H9 (cell line): ENCODE measurements at regions not wholly inside any gene's neighbourhood (a gene's known extent, or its start where the extent isn't known, plus 50 kb on each side); places are given as distances from the start of the nearest gene placed in this dataset.

Source experiments
- DNase-seq: peaks from one replicate; pipeline ENCODE4 v3.0.0-alpha.2; 2017
- H2AFZ ChIP-seq: one replicate; pipeline ENCODE4 v1.6.1; 2013; ENCODE audit warnings: mild to moderate bottlenecking, low read length, control low read depth, moderate library complexity
- H2AK5ac ChIP-seq: 2 replicates; pipeline ENCODE4 v1.6.1; 2013; ENCODE audit warnings: low read length, control low read depth, mixed read lengths; ENCODE audit not compliant: insufficient read length
- H2BK120ac ChIP-seq: one replicate; pipeline ENCODE4 v1.6.1; 2013; ENCODE audit warnings: low read depth, mild to moderate bottlenecking, low read length, control low read depth, inconsistent platforms; ENCODE audit not compliant: poor library complexity, severe bottlenecking
- H2BK12ac ChIP-seq: 2 replicates; pipeline ENCODE4 v1.6.1; 2013; ENCODE audit warnings: low read length, control low read depth, mixed read lengths, low read depth; ENCODE audit not compliant: insufficient read length
- H2BK15ac ChIP-seq: 2 replicates; pipeline ENCODE4 v1.6.1; 2013; ENCODE audit warnings: low read depth, low read length, control low read depth
- H2BK20ac ChIP-seq: one replicate; pipeline ENCODE4 v1.6.1; 2013; ENCODE audit warnings: low read depth, mild to moderate bottlenecking, low read length, control low read depth, inconsistent platforms; ENCODE audit not compliant: poor library complexity, severe bottlenecking
- H2BK5ac ChIP-seq: 2 replicates; pipeline ENCODE4 v1.6.1; 2013; ENCODE audit warnings: low read length, control low read depth, mixed read lengths; ENCODE audit not compliant: insufficient read length
- H3K14ac ChIP-seq: 2 replicates; pipeline ENCODE4 v1.6.1; 2013; ENCODE audit warnings: low read length, control low read depth; ENCODE audit not compliant: insufficient read depth
- H3K18ac ChIP-seq: 2 replicates; pipeline ENCODE4 v1.6.1; 2013; ENCODE audit warnings: low read depth, mild to moderate bottlenecking, mixed read lengths, low read length, control low read depth; ENCODE audit not compliant: insufficient read length
- H3K23ac ChIP-seq: 2 replicates; pipeline ENCODE4 v1.6.1; 2013; ENCODE audit warnings: low read length, control low read depth, mixed read lengths, low read depth; ENCODE audit not compliant: insufficient read length
- H3K23me2 ChIP-seq: 2 replicates; pipeline ENCODE4 v1.6.1; 2013; ENCODE audit warnings: low read depth, mild to moderate bottlenecking, mixed read lengths, low read length, control low read depth; ENCODE audit not compliant: insufficient read length, poor library complexity, severe bottlenecking
- H3K27ac ChIP-seq: 2 replicates; pipeline ENCODE4 v1.5.1; 2013; ENCODE audit warnings: low read length, control low read depth, mixed read lengths, low read depth; ENCODE audit not compliant: insufficient read length
- H3K27me3 ChIP-seq: 2 replicates; pipeline ENCODE4 v1.6.1; 2013; ENCODE audit warnings: low read length, control low read depth, inconsistent platforms; ENCODE audit not compliant: insufficient read depth
- H3K4ac ChIP-seq: 2 replicates; pipeline ENCODE4 v1.6.1; 2013; ENCODE audit warnings: low read depth, mild to moderate bottlenecking, control low read depth, inconsistent platforms, low read length, moderate library complexity
- H3K4me1 ChIP-seq: 2 replicates; pipeline ENCODE4 v1.6.1; 2013; ENCODE audit warnings: low read length, control low read depth, inconsistent platforms; ENCODE audit not compliant: insufficient read depth
- H3K4me2 ChIP-seq: 2 replicates; pipeline ENCODE4 v1.6.1; 2013; ENCODE audit warnings: low read length, control low read depth, mixed read lengths; ENCODE audit not compliant: insufficient read length, insufficient read depth
- H3K56ac ChIP-seq: 2 replicates; pipeline ENCODE4 v1.6.1; 2013; ENCODE audit warnings: low read depth, mild to moderate bottlenecking, mixed read lengths, low read length, control low read depth; ENCODE audit not compliant: insufficient read length
- H3K79me1 ChIP-seq: 2 replicates; pipeline ENCODE4 v1.6.1; 2013; ENCODE audit warnings: low read depth, mild to moderate bottlenecking, moderate library complexity, low read length, control low read depth, inconsistent platforms; ENCODE audit not compliant: insufficient read depth, poor library complexity, severe bottlenecking
- H3K79me2 ChIP-seq: 2 replicates; pipeline ENCODE4 v1.6.1; 2013; ENCODE audit warnings: low read length, control low read depth, inconsistent platforms; ENCODE audit not compliant: insufficient read depth
- H3K9ac ChIP-seq: 2 replicates; pipeline ENCODE4 v1.6.1; 2013; ENCODE audit warnings: low read length, control low read depth, mixed read lengths; ENCODE audit not compliant: insufficient read length; ENCODE audit errors: extremely low read depth
- H3K9me3 ChIP-seq: one replicate; pipeline ENCODE4 v1.6.1; 2013; ENCODE audit warnings: low read depth, low read length, inconsistent platforms; ENCODE audit not compliant: control insufficient read depth
- H3T11ph ChIP-seq: one replicate; pipeline ENCODE4 v1.6.1; 2013; ENCODE audit warnings: mild to moderate bottlenecking, low read length, control low read depth, inconsistent platforms
- H4K20me1 ChIP-seq: one replicate; pipeline ENCODE4 v1.6.1; 2013; ENCODE audit not compliant: control insufficient read depth, insufficient read length, insufficient read depth
- H4K5ac ChIP-seq: 2 replicates; pipeline ENCODE4 v1.6.1; 2013; ENCODE audit warnings: low read depth, mild to moderate bottlenecking, mixed read lengths, low read length, control low read depth; ENCODE audit not compliant: insufficient read length
- H4K8ac ChIP-seq: replicated peaks from 2 replicates; pipeline ENCODE4 v1.6.1; 2013; ENCODE audit warnings: low read length, control low read depth, mixed read lengths, low read depth; ENCODE audit not compliant: insufficient read length
- H4K91ac ChIP-seq: 2 replicates; pipeline ENCODE4 v1.6.1; 2013; ENCODE audit warnings: low read depth, mild to moderate bottlenecking, moderate library complexity, mixed read lengths, low read length, control low read depth; ENCODE audit not compliant: insufficient read length
- H3K27ac Mint-ChIP-seq, 3 experiments: 2 replicates in 2 of 3; 3 replicates in 1 of 3; pipeline ENCODE4 v1.8.0; 2020 to 2021; ENCODE audit warnings: mixed read lengths in 3 of 3, mild to moderate bottlenecking in 1 of 3, moderate library complexity in 1 of 3
- H3K27me3 Mint-ChIP-seq: 2 replicates; pipeline ENCODE4 v1.8.0; 2021; ENCODE audit warnings: low read depth, mild to moderate bottlenecking, moderate library complexity, mixed read lengths
- H3K36me3 Mint-ChIP-seq, 3 experiments: 2 replicates in 2 of 3; 3 replicates in 1 of 3; pipeline ENCODE4 v1.8.0; 2020 to 2021; ENCODE audit warnings: low read depth in 3 of 3, mixed read lengths in 3 of 3; ENCODE audit not compliant: insufficient read depth in 1 of 3
- H3K4me1 Mint-ChIP-seq, 2 experiments: 2 replicates each; pipeline ENCODE4 v1.8.0; 2020; ENCODE audit warnings: mixed read lengths in 2 of 2
- H3K4me3 Mint-ChIP-seq, 2 experiments: 2 replicates in 1 of 2; 3 replicates in 1 of 2; pipeline ENCODE4 v1.8.0; 2020 to 2021; ENCODE audit warnings: mild to moderate bottlenecking in 2 of 2, mixed read lengths in 2 of 2, moderate library complexity in 1 of 2
- H3K9me3 Mint-ChIP-seq, 2 experiments: 2 replicates in 1 of 2; 3 replicates in 1 of 2; pipeline ENCODE4 v1.8.0; 2020; ENCODE audit warnings: mild to moderate bottlenecking in 2 of 2, mixed read lengths in 2 of 2, moderate library complexity in 1 of 2
- WGBS: extraction: QIAGEN DNeasy Blood & Tissue Kit; methylation state at CpG from one replicate; pipeline ENCODE4 v1.1.7; 2013; ENCODE audit warnings: missing lambda C conversion rate, low lambda C conversion rate, mixed read lengths; ENCODE audit not compliant: insufficient read length; ENCODE audit errors: extremely low coverage; 5-methylcytosine and 5-hydroxymethylcytosine counted together
- TF ChIP-seq, protein P1 (sequence below): fragments of 200-600 bp; sonication (generic); conservative IDR thresholded peaks from 3 replicates; pipeline ENCODE4 v1.8.0; 2021; ENCODE audit warnings: antibody characterized with exemption, mild to moderate bottlenecking

DNA sequence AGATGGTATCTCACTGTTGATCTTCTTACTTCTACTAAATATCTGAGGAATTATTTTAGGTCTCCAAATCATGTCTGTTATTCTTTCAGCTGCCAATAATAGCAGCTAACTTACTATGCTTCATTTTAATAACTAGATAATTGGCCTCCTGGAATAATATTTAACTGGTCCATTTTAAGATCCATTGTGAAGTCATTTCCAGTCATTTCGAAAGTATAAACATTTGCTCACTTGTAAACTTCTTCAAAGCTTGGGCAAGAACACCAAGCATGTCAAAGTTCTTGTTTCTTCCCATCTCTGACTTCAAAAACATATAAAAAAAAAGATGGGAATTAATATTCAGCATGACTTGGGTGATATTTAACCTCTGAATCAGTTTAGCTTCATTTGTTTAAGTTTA, 61.4 kb upstream of the MRPS30 start:
- no peaks in the 10 kb centered on the region for H3K79me1 ChIP-seq
- no peaks in the 10 kb centered on the region; the same call in 1 of the 2 replicates for H3K27me3 Mint-ChIP-seq
- H3K79me2 ChIP-seq: no peaks in the 10 kb centered on the region
- H2BK5ac ChIP-seq: no peak overlapping the region
- H4K91ac ChIP-seq: no peak overlapping the region
- no peak overlapping the region for H2AFZ ChIP-seq
- no peak overlapping the region for H3K9ac ChIP-seq
- TF ChIP-seq, protein P1, sequence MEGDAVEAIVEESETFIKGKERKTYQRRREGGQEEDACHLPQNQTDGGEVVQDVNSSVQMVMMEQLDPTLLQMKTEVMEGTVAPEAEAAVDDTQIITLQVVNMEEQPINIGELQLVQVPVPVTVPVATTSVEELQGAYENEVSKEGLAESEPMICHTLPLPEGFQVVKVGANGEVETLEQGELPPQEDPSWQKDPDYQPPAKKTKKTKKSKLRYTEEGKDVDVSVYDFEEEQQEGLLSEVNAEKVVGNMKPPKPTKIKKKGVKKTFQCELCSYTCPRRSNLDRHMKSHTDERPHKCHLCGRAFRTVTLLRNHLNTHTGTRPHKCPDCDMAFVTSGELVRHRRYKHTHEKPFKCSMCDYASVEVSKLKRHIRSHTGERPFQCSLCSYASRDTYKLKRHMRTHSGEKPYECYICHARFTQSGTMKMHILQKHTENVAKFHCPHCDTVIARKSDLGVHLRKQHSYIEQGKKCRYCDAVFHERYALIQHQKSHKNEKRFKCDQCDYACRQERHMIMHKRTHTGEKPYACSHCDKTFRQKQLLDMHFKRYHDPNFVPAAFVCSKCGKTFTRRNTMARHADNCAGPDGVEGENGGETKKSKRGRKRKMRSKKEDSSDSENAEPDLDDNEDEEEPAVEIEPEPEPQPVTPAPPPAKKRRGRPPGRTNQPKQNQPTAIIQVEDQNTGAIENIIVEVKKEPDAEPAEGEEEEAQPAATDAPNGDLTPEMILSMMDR: no peak
- H3K27me3 ChIP-seq: no peaks in the 10 kb centered on the region
- no peak overlapping the region for H2BK20ac ChIP-seq
- no peaks in the 10 kb centered on the region for H3K36me3 Mint-ChIP-seq
- no peak overlapping the region for H3K14ac ChIP-seq
- no peaks in the 10 kb centered on the region for H3K9me3 ChIP-seq
- no peaks in the 10 kb centered on the region for H3K4me1 ChIP-seq
- no peak overlapping the region for H3K27ac Mint-ChIP-seq
- no peak for DNase-seq
- no peak overlapping the region for H4K8ac ChIP-seq
- H3K4ac ChIP-seq: no peak overlapping the region
- no peak overlapping the region for H3K23ac ChIP-seq
- no peak overlapping the region for H3K56ac ChIP-seq
- no CpG with 5 or more reads among the region's 1 CpG for WGBS
- H3K4me2 ChIP-seq: no peak overlapping the region
- no peak overlapping the region for H4K5ac ChIP-seq
- peaks cover 6 to 8% of the 10 kb centered on the region in 2 experiments for H3K4me1 Mint-ChIP-seq
- H2BK15ac ChIP-seq: no peak overlapping the region
- H3K9me3 Mint-ChIP-seq: no peaks in the 10 kb centered on the region
- H3K18ac ChIP-seq: no peak overlapping the region
- H3K23me2 ChIP-seq: no peaks in the 10 kb centered on the region
- H3K4me3 Mint-ChIP-seq: no peak overlapping the region
- no peak overlapping the region for H2BK120ac ChIP-seq
- no peak overlapping the region for H2AK5ac ChIP-seq
- no peak overlapping the region for H3T11ph ChIP-seq
- H3K27ac ChIP-seq: no peak overlapping the region
- H4K20me1 ChIP-seq: no peaks in the 10 kb centered on the region
- no peak overlapping the region for H2BK12ac ChIP-seq
